Retina (tissue), 1 donor: ENCODE measurements at regions not wholly inside any gene's neighbourhood (a gene's known extent, or its start where the extent isn't known, plus 50 kb on each side); places are given as distances from the start of the nearest gene placed in this dataset.
A peak's percentile ranks its signal among the peaks of the same experiment; 100 is the strongest.
"Not testable (repeated sequence)": the region's sequence is repeated elsewhere in the genome, so short reads cannot be mapped to it uniquely, and the experiment has no call there.

Source experiments
- DNase-seq: peaks from one replicate; pipeline ENCODE4 v3.0.0-alpha.2; 2016

DNA sequence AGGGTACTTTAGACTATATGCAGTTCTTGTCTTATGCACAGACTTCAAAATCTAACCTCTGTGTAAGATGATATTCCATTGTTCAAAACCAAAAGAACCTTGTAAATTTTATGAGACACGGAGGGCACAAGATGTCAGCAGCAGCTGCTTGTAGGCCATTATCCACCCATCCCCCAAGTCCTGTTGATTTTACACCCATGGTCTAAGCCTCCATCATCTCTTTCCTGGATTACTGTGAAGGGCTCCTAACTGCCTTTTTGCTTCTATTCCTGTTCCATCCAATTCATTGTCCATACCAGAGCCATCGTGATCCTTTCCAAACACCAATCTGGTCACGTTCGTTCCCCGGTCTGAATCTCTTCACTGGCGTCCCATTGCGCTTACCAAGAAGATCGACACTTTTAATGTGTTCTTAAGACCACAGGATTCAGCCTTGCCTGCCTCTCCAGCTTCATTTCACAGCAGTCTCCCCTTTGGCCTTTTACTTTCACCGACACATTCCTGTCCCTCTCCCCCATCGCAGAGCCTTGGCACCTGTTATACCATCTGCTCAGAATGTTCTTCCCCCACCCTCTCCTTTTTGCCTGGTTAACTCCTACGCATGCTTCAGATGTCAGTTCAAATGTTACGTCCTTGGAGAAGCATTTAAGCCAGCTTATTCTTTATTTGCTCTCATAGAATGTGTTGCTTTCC, 107.3 kb upstream of the POU3F1 start:
- no peak for DNase-seq

DNA sequence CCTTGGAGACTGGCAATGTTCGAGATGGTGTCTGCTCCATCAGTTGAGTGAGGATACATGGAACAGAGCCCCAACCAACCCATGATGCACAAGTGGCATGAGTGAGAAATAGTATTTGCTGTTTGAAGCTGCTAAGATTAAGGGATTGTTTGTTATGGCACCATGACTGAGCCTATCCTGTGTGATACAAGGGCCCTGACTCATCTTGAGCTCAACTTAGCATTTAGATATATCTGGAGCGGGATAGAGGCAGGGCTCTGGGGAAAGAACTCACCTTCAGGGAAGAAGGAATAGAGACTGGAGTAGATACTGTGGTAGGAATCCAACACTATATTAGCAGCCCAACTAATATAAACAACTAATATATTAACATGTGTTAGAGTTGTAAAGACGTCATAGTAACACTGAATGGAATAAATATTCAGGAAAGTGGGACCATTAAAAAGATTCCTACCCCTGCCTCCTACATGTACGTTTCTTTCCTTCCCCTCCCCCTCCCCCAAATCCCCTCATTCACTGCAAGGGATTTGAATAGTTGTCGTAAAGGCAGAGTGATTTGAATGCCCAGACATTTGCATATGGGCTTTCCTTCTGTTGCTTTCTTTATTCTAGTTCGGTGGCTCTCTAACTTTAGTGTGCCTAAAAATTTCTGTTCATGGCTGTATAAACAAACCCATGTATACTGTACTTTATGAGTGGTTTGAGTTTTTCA, 106.6 kb upstream of the POU3F1 start:
- DNase-seq, result no peak

GRCh38 chr1:38152351-38153065, 105.9 kb upstream of the POU3F1 start:
- peak; percentile 27 for DNase-seq

- no peak for DNase-seq
These were observed 104.8 kb upstream of the POU3F1 start for GRCh38 chr1:38151399-38151798.

DNA sequence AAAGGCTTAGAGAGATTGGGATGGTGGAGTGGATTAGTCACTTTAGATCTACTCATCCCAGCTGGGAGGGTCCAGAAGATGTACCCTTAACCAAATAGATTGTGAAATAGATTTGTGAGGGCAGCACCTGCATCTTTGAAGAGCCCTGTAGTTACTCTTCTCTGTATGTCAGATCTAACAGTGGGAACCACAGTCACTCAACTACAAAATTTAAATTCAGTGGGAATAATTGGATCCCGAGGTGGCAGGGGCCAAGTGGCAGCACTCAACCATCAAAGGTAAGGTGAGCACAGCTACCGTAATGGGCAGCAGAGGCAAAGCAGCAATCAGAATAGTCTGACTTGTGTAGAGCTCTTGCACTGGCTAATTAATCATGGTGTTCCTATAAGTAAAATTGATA, 99.5 kb upstream of the POU3F1 start:
- not testable (repeated sequence) for DNase-seq

GRCh38 chr1:38142606-38143005, 96.0 kb upstream of the POU3F1 start:
- DNase-seq, result no peak

- no peak for DNase-seq
These were observed 94.9 kb upstream of the POU3F1 start for GRCh38 chr1:38141483-38141882.

DNA sequence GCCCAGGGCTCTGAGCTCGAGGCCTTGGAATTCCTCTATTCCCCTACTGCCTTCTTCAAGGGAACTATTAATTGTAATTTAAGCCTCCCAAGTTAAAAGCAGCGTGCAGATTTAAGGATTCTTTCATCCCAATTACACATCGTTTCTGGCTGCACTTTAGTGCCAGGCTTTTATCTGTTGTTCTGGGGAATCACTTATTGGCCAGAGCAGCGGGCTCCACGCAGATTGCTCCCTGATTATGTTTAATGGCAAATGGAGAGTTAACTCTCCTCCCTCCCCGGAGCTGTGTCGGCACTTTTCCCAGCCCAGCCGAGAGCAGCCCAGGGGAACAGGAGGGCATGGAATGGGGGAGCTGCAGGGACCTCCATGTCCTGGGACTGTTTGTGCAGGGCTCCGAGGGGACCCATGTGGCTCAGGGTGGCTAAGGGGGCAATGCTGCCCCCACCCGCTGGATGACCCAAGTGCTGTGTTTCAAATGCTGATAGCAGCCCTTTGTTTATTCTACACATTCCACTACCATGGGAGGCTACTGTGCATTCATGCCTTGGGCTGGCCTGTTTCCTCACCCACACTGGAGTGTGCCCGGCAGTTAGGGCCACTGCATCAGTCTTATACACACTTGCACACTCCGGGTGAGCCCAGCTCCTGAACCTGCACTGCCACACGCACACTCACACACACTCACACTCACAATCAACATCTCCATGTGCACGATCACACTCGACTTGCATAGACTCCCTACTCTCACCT, 93.3 kb upstream of the POU3F1 start:
- DNase-seq, result peak; percentile 51

DNA sequence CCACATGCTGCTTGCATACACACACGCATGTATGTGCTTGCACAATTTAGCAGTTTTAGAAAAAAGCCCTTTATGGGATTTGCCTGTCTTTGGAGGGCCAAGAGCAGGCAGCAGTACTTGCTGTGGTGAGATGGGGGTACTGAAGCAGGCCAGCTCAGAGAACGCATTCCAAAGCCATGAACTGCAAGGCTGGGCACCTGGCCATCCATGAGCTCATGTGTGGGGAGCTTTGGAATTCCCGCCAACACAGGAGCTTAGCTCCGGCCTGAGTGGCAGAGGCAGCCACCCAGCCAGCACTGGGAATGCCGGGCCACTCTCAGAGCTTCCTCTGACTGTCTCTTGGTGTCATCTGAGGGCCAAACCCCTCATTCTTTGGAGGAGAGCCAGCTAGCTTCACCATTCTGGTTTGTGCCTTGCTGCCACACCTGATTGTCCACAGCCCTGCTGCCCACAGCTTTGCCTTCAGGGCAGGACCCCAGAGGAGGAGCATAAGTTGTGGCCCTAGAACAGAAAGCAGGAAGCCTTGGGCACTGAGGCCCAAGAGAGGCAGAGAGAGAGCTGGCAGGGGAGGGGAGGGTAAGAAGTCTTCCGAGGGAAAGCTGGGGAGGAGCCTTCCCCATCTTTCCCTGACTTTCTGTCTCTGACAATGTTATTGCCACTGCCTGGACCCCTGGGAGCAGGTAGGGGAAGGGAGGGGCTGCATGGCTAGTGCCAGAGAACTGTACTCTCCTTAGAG, 92.1 kb upstream of the POU3F1 start:
- DNase-seq, result no peak

- no peak for DNase-seq
These were observed 90.6 kb upstream of the POU3F1 start for GRCh38 chr1:38137164-38137563.

DNA sequence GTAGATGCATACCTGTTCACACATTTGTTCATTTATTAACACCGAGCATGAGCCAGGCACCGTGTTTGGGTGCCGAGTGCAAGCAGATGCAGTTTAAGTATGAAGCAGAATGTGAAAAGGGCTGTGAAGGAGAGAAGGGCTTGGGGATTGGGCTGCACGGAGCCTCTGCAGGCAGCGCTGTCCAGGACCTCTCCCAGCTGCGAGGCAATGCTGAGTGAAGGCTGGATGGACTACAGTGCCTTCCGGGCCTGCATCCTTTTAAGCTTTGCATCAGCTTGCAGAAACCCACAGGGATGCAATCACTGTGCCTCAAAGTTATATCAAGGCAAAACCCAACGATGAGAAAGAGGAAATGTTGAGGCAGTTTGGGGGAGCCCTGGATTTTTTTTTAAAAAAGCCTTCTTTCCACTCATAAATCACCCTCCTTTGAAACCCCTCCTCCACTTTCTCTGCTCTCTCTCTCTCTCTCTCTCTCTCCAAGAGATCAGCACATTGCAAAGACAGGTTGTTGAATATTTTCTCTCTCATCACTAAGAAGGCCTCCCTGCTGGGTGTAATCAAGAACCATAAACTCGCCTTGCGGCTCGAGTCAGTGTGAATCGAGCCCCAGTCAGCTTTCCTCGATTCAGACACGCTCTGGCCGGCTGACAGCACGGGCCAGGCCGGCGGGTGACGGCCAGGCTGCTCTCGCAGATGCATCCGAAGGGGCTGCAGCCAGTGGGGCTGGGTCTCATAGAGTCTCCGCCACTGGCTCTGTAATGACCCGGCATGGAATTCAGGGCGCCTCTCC, 89.2 kb upstream of the POU3F1 start:
- DNase-seq, result peak; percentile 67

GRCh38 chr1:38134294-38134755, 87.7 kb upstream of the POU3F1 start:
- DNase-seq, result peak; percentile 72

GRCh38 chr1:38133756-38134155, 87.2 kb upstream of the POU3F1 start:
- DNase-seq, result no peak

GRCh38 chr1:38133304-38133703, 86.7 kb upstream of the POU3F1 start:
- DNase-seq, result peak; percentile 38

GRCh38 chr1:38132681-38133080, 86.1 kb upstream of the POU3F1 start:
- DNase-seq, result no peak

GRCh38 chr1:38131024-38131585, 84.5 kb upstream of the POU3F1 start:
- no peak for DNase-seq

DNA sequence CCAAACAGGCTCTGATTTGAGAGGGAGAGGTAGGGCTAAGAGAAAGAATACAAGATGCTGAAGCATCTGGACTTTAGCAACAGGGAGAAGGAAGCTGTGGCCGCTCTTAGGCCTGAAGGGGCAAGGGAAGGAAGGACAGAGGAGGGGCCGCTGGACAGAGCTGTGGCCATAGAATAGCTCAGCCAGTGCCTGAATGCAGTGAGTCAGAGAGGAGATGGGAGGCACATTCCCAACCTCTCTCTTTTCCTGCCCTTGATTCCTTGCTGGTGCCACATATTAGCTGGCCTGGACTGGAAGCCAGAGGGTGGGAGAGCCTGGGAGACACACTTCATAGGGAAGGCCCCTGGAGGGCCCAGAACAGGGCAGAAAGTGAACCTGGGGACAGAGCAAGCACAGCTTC, 83.4 kb upstream of the POU3F1 start:
- DNase-seq, result no peak

DNA sequence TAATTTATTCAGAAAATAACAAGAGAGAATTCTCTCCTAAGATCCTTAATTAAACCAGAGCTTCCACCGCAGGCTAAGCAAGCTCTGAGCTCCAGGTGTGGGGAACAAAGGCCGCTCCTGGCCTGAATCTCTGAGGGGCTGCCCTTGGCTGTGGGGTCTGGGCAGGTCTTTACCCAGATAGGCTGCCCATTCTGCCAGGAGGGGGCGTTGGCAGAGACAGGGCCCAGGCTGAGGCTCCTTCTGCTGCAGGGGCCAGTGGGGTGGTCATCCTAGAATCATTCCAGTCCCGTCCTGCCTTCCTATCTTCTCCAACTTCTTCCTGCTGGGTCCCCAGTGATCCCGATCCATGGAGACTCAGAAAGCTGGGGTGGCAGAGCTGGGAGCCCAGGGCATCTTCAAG, 82.9 kb upstream of the POU3F1 start:
- DNase-seq, result peak; percentile 40

DNA sequence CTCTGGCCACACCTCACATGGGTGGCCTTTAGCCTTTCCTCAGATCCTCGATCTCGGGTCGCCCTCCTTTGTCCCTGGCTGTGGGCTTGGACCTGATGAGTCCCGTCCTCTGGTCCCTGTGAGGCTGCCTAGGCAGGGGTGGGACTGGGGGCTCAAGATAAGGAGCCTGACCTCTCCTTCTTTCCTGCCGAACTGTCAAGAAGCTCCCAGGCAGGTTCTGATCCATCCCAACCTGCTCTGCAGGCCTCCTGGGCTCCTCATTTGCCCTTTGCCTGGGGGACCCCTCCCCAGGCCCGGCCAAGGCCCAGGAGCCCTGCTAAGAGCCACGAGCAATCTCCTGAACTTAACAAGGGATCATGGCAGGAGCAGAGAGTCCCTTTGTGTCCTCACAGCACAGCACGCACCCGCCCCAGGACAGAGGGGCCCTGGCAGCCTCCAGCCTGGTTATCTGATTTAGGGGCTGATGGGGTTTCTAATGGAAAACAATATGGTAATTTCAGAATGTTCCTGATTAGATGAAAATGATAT, 82.4 kb upstream of the POU3F1 start:
- DNase-seq, result no peak

DNA sequence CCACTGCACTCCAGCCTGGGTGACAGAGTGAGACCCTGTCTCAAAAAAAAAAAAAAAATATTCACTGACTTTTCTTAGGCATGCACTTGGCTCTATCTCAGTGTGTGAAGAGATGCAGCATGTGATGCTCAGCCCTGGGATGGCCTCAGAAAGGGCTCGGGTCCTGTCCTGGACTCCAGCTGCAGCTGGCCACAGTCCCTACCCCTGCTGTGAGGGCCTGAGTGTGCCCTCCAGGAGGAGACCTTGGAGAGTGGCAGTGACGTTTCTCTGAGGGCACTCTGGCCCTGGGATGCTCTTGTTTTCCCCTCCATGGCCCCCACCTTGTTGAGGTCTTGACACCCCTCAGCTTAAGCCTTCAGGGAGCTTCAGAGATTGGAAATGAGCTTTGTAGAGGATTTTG, 81.9 kb upstream of the POU3F1 start:
- DNase-seq, result no peak

DNA sequence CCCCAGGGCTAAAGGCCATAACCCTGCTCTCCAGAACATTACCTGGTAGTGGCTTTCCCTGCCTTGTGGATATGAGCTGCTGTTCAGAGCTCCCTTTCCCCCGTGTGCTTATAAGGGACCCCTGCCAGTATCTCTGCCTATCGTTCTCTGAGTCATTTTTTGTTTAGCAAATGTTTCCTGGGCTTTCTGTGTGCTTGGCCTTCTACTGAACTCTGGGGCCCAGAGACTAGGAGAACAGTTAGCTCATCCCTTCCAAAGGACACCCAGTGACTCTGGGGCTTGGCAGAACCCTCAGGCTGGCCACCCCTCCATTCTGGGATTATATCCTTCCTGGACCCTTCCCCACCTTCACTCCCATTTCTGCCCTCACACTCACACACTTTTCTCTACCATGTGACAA, 80.8 kb upstream of the POU3F1 start:
- DNase-seq, result no peak
